ENCODE measurements at regions not wholly inside any gene's neighbourhood (a gene's known extent, or its start where the extent isn't known, plus 50 kb on each side); places are given as distances from the start of the nearest gene placed in this dataset.

DNA sequence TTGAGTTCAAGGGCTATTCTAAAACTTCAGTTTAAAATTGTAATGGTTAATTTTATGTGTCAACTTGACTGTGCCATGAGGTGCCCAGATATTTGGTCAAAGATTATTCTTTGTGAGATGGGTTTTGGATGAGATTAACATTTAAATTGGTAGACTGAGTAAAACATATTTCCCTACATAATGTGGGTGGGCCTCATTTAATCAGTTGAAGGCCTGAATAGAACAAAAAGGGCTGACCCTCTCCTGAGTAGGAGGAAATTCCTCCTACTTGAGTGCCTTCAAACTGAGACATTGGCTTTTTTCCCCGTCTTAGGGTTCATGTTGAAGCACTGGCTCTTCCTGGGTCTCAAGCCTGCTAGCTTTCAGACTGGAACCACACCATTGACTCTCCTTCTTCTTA is 89.6 kb upstream of the FAM9A start:
- intact Hi-C loops (cut with DNase I) = no loop called here
- DNase-seq = no peak

DNA sequence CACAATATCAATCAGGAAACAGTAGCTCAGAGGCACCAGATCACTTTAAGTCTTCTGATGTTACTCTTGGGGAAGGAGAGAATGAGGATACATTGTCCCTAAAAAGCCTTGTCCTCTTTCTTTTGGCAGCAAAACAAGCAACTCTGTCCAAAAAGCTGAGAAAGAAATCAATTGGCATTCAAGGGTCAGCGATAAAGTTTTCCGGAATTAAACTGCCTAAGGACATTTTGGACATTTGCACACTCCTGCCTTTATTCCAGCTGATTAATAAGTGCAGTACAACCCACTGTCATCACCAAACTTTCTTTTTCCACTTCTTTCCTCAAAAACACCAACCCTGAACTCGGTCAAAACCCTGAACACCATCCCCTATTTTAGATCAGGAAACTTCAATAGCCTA is 85.8 kb upstream of the FAM9A start:
- ATAC-seq = no peak
- Histone ChIP-seq H3K27me3 (no peaks in the 10 kb centered on the region), H3K4me3 (no peak overlapping the region), H3K36me3 (no peaks in the 10 kb centered on the region), H3K9me3 (no peaks in the 10 kb centered on the region), H3K27ac (no peak overlapping the region), H3K4me1 (no peaks in the 10 kb centered on the region)
- DNase-seq = no peak
- intact Hi-C loops (cut with DNase I) = no loop called here
- TF ChIP-seq, protein P1, sequence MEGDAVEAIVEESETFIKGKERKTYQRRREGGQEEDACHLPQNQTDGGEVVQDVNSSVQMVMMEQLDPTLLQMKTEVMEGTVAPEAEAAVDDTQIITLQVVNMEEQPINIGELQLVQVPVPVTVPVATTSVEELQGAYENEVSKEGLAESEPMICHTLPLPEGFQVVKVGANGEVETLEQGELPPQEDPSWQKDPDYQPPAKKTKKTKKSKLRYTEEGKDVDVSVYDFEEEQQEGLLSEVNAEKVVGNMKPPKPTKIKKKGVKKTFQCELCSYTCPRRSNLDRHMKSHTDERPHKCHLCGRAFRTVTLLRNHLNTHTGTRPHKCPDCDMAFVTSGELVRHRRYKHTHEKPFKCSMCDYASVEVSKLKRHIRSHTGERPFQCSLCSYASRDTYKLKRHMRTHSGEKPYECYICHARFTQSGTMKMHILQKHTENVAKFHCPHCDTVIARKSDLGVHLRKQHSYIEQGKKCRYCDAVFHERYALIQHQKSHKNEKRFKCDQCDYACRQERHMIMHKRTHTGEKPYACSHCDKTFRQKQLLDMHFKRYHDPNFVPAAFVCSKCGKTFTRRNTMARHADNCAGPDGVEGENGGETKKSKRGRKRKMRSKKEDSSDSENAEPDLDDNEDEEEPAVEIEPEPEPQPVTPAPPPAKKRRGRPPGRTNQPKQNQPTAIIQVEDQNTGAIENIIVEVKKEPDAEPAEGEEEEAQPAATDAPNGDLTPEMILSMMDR (IDR thresholded peaks at IDR 0.05) = no peak

More for the DNA sequence above, 89.6 kb upstream of the FAM9A start:
- Histone ChIP-seq H3K9me3 (no peaks in the 10 kb centered on the region), H3K4me3 (no peak overlapping the region), H3K4me1 (no peaks in the 10 kb centered on the region), H3K27me3 (no peaks in the 10 kb centered on the region), H3K36me3 (no peaks in the 10 kb centered on the region), H3K27ac (no peak overlapping the region)
- no peak for ATAC-seq
- TF ChIP-seq, protein P1 (IDR thresholded peaks at IDR 0.05) = no peak

DNA sequence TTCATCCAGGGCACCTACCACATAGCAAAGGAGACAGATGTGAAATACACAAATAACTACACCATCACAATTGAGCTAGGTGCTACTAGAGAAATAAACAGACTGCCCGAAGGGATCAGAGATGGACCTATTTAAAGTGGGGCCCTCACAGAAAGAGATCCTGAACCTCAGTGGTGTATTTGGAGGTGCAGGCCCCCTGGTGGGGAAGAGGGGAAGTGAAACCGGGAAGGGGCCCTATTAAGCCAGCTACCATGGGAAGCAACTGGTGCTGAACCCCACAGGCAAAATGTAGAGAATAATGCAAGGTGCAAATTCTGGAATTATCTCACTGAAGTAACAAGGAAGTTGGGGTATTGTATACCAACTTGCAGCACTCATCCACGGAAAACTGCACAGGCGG is 78.6 kb upstream of the FAM9A start:
- Histone ChIP-seq H3K27ac (no peak overlapping the region), H3K4me1 (no peaks in the 10 kb centered on the region), H3K27me3 (no peaks in the 10 kb centered on the region), H3K9me3 (no peaks in the 10 kb centered on the region), H3K36me3 (no peaks in the 10 kb centered on the region), H3K4me3 (no peak overlapping the region)
- DNase-seq (no peak), ATAC-seq (no peak)
- TF ChIP-seq, protein P1 (IDR thresholded peaks at IDR 0.05) = peak; percentile 54
- intact Hi-C loops (cut with DNase I) = no loop called here

DNA sequence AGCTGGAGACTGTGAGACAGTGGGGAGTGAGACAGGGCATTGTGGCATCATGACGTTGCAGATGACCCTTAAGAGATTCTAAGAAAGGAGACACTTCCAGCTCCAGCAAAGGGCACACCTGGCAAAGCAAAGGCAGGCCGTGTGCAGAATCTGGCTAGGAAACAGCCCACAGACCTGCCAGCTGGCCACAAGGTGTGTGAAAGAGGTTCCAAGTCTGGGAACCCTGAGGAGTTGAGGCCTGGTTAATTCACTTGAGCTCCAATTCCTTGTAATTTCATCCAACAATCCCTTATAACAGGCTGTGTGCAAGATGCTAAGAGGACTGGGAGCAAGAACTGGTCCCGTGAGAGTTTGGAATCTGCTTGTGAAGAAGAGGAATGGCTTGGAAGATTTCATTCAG is 72.8 kb upstream of the FAM9A start:
- H3K27ac ChIP-seq = no peak overlapping the region
- TF ChIP-seq, protein P1 (IDR thresholded peaks at IDR 0.05) = no peak

DNA sequence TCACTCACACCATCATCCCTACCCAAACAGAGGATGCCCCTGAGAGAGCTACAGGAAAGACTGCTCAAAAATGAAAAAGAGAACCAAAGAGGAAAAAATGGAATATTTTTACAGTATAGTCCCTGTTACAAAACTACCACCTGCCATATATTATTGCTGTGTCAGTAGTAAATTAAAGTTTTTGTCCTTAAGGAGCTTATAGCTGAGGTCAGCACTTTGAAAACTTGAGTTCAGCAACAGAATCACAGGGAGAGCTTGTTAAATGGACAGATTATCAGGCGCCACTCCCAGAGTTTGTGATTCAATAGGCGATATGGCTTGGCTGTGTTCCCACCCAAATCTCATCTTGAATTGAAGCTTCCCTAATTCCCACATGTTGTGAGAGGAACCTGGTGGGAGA is 71.9 kb upstream of the FAM9A start:
- no peaks in the 10 kb centered on the region for H3K9me3 ChIP-seq
- DNase-seq (no peak), ATAC-seq (no peak)
- intact Hi-C loops (cut with DNase I) = no loop called here
- H3K4me3 ChIP-seq = no peak overlapping the region
- no peak overlapping the region for H3K27ac ChIP-seq
- H3K36me3 ChIP-seq = no peaks in the 10 kb centered on the region
- TF ChIP-seq, protein P1 (IDR thresholded peaks at IDR 0.05) = no peak
- H3K4me1 ChIP-seq = no peaks in the 10 kb centered on the region
- H3K27me3 ChIP-seq = no peaks in the 10 kb centered on the region

More for the DNA sequence above, 72.8 kb upstream of the FAM9A start:
- DNase-seq = no peak
- ATAC-seq = no peak
- Histone ChIP-seq H3K4me1 (no peaks in the 10 kb centered on the region), H3K4me3 (no peak overlapping the region), H3K27me3 (no peaks in the 10 kb centered on the region), H3K36me3 (no peaks in the 10 kb centered on the region), H3K9me3 (no peaks in the 10 kb centered on the region)
- intact Hi-C loops (cut with DNase I) = no loop called here

DNA sequence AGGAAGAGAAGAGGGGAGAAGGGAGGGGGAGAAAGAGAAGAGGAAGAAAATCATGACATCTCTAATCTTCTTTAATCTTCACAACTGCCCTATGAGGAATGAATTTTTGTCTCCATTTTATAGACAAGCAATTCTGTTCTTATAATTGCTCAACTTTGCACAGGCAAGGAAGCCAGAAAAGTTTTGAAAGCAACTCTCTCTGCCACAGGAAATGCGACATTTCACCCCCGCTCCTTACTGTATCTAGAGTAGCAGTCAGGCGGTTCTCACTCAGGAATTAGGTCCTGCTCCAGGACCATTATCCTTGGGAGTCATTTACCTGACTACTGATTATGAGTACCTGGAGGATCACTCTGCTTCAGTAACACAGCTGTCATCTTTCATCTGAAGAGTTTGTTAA is 69.2 kb upstream of the FAM9A start:
- H3K4me1 ChIP-seq = no peaks in the 10 kb centered on the region
- H3K9me3 ChIP-seq = no peaks in the 10 kb centered on the region
- intact Hi-C loops (cut with DNase I) = no loop called here
- ATAC-seq = no peak
- H3K27me3 ChIP-seq = no peaks in the 10 kb centered on the region
- DNase-seq = no peak
- no peak overlapping the region for H3K27ac ChIP-seq
- no peaks in the 10 kb centered on the region for H3K36me3 ChIP-seq
- H3K4me3 ChIP-seq = no peak overlapping the region
- TF ChIP-seq, protein P1 (IDR thresholded peaks at IDR 0.05) = no peak
